Stomach (tissue), 4 donors: ENCODE measurements at regions not wholly inside any gene's neighbourhood (a gene's known extent, or its start where the extent isn't known, plus 50 kb on each side); places are given as distances from the start of the nearest gene placed in this dataset.

ENCODE experiments used
- CTCF ChIP-seq, 7 experiments: fragments of 450-650 bp in 4 of 7; fragments of 200-600 bp in 3 of 7; sonication (generic) in 3 of 7; IDR thresholded peaks; one replicate each; pipeline ENCODE4 v1.5.1; 2016 to 2019; ENCODE audit warnings: antibody characterized with exemption in 7 of 7, control low read depth in 2 of 7, mild to moderate bottlenecking in 1 of 7
- POLR2AphosphoS5 ChIP-seq, 3 donors: sonication (generic); formaldehyde crosslinking; IDR thresholded peaks; one replicate each; pipeline ENCODE4 v1.6.1; 2016; ENCODE audit warnings: antibody characterized with exemption in 3 of 3

GRCh38 chr6:110033749-110034666 is 55.9 kb downstream of the GPR6 start:
- TF ChIP-seq CTCF (IDR thresholded peaks at IDR 0.05), result no peak
- TF ChIP-seq POLR2AphosphoS5 (IDR thresholded peaks at IDR 0.05), result no peak
